Fibroblast of lung (primary cell): ENCODE measurements at regions not wholly inside any gene's neighbourhood (a gene's known extent, or its start where the extent isn't known, plus 50 kb on each side); places are given as distances from the start of the nearest gene placed in this dataset.

Experiments used
- CTCF ChIP-seq, 2 donors: IDR thresholded peaks in 1 of 2; conservative IDR thresholded peaks in 1 of 2; 1 replicate in 1 of 2; 2 replicates in 1 of 2; pipeline ENCODE4 v1.5.1; 2011 to 2012; ENCODE audit warnings: low read length in 2 of 2, control low read depth in 1 of 2, inconsistent platforms in 1 of 2, low read depth in 1 of 2, mild to moderate bottlenecking in 1 of 2
- EZH2 ChIP-seq: IDR thresholded peaks from 2 replicates; pipeline ENCODE4 v1.5.1; 2012; ENCODE audit warnings: low read length, control low read depth, mild to moderate bottlenecking; ENCODE audit errors: missing control alignments

GRCh38 chr21:23639721-23640120, 1967.6 kb downstream of the MRPL39 start:
- TF ChIP-seq CTCF (conservative IDR thresholded peaks at IDR 0.05 in 1 of 2, IDR thresholded peaks at IDR 0.05 in 1 of 2; ENCODE audit: low read depth in 1 of 2, low read length in 2 of 2) (no peak), EZH2 (no peak)
